ENCODE measurements at regions not wholly inside any gene's neighbourhood (a gene's known extent, or its start where the extent isn't known, plus 50 kb on each side); places are given as distances from the start of the nearest gene placed in this dataset.

DNA sequence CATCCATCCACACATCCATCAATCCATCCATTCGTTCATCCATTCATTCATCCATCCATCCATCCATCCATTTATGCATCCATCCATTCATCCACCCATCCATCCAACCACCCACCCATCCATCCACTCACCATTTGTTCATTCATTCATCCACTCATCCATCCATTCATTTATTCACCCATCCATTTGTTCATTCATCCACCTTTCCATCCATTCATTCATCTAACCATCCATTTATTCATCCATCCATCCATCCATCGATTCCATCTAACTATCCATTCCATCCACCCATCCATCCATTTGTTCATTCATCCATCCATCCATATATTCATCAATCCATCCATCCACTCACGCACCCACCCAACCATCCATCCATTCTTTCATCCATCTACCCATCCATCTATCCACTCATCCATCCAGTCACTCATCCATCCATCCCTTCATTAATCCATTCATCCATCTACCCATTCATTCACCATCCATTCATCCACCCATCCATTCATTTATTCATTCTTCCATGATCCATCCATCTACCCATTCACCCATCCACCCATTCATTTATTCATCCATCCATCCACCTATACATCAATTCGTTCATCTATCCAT is 225.0 kb downstream of the TUBA3C start:
- no peaks in the 10 kb centered on the region for H3K27me3 Mint-ChIP-seq
- H3K4me1 Mint-ChIP-seq, result peaks cover 22% of the 10 kb centered on the region

DNA sequence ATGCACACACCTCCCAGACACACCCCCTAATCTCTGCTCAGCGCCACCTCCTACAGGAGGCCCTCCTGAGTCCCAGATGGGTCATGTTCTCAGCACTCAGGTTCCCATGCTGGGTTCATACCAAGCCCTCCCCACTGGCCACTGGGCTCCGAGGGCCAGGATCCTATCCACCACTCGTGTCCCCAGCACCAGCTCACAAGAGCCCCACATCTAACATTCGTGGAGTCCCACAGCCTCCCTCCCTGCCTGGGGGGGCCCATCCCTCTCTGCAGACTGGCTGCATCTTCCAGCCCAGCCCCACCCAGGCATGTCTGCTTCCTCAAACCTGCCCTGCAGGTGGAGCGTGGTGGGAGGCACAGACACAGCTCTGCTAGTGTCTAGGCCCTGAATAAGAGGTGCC is 227.4 kb downstream of the TUBA3C start:
- no peaks in the 10 kb centered on the region for H3K27me3 Mint-ChIP-seq
- peaks cover 18% of the 10 kb centered on the region for H3K9me3 Mint-ChIP-seq
- H3K4me3 Mint-ChIP-seq, result no peak overlapping the region
- H3K36me3 Mint-ChIP-seq (ENCODE audit: low read depth), result no peaks in the 10 kb centered on the region
- ATAC-seq (replicated peaks), result no peak
- H3K27ac Mint-ChIP-seq, result no peak overlapping the region
- H3K4me1 Mint-ChIP-seq, result peaks cover 22% of the 10 kb centered on the region

More for the DNA sequence above, 225.0 kb downstream of the TUBA3C start:
- Mint-ChIP-seq H3K4me3 (no peak overlapping the region), H3K27ac (no peak overlapping the region), H3K9me3 (peaks cover 18% of the 10 kb centered on the region), H3K36me3 (ENCODE audit: low read depth) (no peaks in the 10 kb centered on the region)
- no peak for ATAC-seq (replicated peaks)

DNA sequence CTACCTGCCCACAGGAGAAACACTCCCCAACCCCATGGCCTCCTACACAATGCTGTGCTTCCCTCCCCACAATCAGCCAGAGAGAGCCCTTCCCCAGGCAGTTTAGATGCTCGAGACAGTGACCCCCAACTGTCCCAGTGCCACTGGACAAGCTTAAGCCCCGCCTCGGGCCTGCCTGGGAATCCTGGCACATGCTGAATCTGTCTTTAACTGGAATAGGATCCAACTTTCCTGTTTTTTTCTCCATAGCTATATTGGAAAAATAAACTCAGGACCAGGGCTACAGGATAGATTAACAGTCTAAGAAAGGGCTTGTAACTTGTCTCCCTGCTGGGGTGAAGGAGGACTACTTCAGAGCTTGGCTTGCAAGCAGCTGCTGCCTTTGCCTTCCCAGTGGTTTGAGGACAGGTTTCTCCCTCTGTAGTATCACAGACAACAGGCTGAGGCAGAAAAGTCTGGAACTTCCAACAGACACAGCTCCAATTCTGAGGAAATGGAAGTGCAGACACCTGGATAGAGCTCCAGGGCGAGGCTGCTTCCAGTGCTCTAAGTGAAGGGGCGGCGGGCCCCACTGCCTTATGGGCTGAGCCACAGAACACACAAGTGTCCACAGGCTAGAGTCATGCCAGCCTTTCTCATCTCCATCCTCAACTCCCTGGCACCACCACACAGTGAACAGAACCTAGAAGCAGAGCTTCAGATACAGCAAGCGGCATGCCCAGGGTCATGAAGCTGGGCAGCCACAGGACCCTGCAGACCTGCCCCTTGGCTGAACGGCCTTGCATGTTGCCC is 228.3 kb downstream of the TUBA3C start:
- Mint-ChIP-seq H3K27me3 (no peaks in the 10 kb centered on the region), H3K36me3 (ENCODE audit: low read depth) (no peaks in the 10 kb centered on the region), H3K9me3 (peaks cover 18% of the 10 kb centered on the region), H3K27ac (no peak overlapping the region), H3K4me3 (no peak overlapping the region), H3K4me1 (peaks cover 22% of the 10 kb centered on the region)
- ATAC-seq (replicated peaks), result no peak

DNA sequence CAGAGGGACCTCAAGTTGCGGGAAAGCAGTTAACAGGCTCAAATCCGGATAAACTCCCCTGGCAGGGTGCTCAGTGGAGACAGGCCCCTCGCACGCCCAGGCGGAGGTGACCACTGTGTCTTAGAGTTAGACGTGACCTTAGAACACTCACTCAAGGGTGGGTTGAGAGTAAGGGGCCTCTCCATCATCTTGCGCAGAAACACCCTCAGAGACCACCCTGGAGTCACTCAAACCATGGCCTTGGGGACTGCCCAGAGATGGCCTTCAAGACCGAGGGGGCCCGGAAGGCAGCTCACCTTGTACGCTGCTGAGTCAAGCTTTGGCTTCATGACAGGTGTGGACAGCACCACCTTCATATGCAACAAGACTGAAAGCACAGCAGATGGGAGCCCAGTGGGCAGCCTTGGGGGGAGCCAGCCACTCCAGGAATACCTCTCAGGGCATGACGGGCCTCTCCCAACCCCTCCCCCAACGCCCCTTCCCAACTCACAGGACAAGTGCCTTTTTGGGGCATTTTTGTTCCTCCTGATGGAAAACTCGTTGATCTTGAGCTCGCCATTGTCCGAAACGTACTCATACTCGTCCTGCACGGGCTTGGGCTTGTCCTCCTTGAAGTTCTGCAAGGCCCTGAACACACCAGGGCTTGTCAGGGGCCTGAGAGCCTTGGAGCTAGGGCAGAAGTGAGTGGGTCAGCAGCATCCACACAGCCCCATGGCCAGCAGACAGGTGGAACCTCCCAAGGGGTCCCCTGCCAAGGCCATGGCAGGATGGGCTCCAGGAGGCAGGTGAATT is 229.2 kb downstream of the TUBA3C start:
- no peaks in the 10 kb centered on the region for H3K27me3 Mint-ChIP-seq
- peaks cover 22% of the 10 kb centered on the region for H3K4me1 Mint-ChIP-seq
- H3K9me3 Mint-ChIP-seq, result peaks cover 18% of the 10 kb centered on the region
- H3K4me3 Mint-ChIP-seq, result no peak overlapping the region
- no peak for ATAC-seq (replicated peaks)
- H3K36me3 Mint-ChIP-seq (ENCODE audit: low read depth), result no peaks in the 10 kb centered on the region
- no peak overlapping the region for H3K27ac Mint-ChIP-seq

DNA sequence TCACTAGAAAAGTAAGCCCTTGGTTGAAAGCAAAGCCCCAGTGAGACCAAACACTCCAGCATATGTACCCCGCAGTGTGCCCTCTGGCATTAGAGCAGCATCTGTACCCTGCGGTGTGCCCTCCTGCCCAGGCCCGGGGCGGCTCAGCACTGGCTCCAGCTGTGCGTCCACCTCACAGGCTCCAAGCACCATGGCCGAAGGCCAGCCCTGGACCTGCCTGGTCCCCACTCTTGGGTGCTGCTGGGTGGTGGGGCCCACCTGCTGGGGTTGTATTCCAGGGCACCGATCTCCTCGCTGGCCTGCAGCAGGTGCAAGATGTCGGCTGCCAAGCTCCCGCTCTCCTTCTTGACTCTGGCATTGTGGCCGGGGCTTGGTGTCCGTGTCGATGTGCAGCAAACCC is 230.2 kb downstream of the TUBA3C start:
- Mint-ChIP-seq H3K27ac (no peak overlapping the region), H3K27me3 (no peaks in the 10 kb centered on the region), H3K9me3 (peaks cover 11% of the 10 kb centered on the region), H3K4me1 (peaks cover 14% of the 10 kb centered on the region), H3K36me3 (ENCODE audit: low read depth) (no peaks in the 10 kb centered on the region), H3K4me3 (no peak overlapping the region)
- no peak for ATAC-seq (replicated peaks)

DNA sequence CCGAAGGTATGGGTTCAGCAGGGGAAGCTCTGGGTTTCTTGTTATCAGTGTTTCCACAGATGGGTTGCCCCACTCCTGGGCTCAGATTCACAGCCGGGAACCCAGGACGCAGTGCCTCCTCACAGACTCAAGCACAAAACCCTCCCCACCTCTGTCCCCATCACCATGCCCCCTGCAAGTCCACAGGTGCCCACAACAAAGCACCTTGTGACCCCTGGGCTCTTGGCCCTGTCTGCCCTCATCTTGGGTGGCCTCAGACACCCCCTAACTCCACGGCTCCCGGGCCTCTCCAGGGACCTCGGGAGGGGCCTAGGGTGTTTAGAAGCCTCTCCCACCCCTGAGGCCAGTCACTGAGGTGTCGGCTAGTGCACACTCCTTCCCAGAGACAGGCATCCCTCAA is 231.7 kb downstream of the TUBA3C start:
- no peak overlapping the region for H3K27ac Mint-ChIP-seq
- no peak overlapping the region for H3K4me3 Mint-ChIP-seq
- ATAC-seq (replicated peaks), result no peak
- H3K36me3 Mint-ChIP-seq (ENCODE audit: low read depth), result no peaks in the 10 kb centered on the region
- no peaks in the 10 kb centered on the region for H3K9me3 Mint-ChIP-seq
- no peaks in the 10 kb centered on the region for H3K27me3 Mint-ChIP-seq
- peaks cover 4% of the 10 kb centered on the region for H3K4me1 Mint-ChIP-seq

DNA sequence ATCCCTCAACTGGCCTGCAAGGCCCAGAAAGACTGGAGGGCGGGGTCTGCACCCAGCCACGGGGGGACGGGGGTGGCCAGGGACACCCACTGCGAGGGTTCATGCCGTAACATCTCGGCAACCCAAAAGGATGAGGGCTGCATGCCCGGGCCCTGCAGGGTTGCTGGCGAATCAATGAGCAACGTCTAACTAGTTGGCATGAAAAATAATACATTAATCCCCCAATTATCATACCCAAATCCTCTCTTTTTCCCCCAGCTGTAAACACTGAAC is 232.2 kb downstream of the TUBA3C start:
- no peaks in the 10 kb centered on the region for H3K4me1 Mint-ChIP-seq
- H3K27me3 Mint-ChIP-seq, result no peaks in the 10 kb centered on the region
- no peaks in the 10 kb centered on the region for H3K36me3 Mint-ChIP-seq (ENCODE audit: low read depth)
- H3K27ac Mint-ChIP-seq, result no peak overlapping the region
- no peak for ATAC-seq (replicated peaks)
- H3K4me3 Mint-ChIP-seq, result no peak overlapping the region
- no peaks in the 10 kb centered on the region for H3K9me3 Mint-ChIP-seq

DNA sequence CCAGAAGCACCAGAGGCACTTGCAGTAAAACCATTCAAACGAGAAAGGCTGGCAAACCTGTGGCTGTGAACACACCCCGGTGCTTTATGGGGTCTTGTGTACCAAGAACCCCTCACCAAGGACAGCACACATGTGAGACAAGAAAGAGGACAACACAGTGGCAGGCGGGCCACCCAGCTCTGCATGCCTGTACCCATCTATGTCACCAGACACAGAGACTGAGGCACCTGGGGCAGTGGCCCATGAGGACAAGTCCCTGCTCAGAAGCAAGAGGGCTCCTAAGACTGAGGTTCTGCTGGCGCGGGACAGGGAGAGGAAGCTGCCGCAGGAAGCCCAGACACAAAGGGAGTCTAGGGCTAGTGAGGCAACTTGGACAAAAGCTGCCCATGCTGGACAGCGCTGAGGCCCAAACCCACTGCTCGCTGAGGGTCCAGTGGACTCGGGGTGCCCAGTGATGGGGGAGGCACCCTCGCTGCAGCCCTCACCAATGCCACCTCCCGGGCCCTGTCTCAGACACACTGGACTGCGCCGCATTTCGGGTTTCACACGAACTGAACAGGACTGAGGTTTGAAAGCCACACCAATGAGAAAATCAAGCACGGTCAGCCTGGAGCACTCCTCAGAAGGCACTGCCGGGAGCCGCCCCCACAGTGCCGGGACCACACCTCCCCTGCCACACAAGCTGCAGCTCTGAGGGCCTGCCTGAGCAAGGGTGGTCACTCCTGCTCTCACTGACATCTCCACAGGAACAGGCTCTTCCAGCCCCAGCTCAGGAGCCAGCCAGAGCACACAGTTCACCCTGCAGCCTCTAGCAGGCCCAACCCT is 232.7 kb downstream of the TUBA3C start:
- Mint-ChIP-seq H3K27ac (no peak overlapping the region), H3K9me3 (no peaks in the 10 kb centered on the region), H3K4me3 (no peak overlapping the region), H3K36me3 (ENCODE audit: low read depth) (no peaks in the 10 kb centered on the region), H3K27me3 (no peaks in the 10 kb centered on the region), H3K4me1 (no peaks in the 10 kb centered on the region)
- ATAC-seq (replicated peaks), result no peak

DNA sequence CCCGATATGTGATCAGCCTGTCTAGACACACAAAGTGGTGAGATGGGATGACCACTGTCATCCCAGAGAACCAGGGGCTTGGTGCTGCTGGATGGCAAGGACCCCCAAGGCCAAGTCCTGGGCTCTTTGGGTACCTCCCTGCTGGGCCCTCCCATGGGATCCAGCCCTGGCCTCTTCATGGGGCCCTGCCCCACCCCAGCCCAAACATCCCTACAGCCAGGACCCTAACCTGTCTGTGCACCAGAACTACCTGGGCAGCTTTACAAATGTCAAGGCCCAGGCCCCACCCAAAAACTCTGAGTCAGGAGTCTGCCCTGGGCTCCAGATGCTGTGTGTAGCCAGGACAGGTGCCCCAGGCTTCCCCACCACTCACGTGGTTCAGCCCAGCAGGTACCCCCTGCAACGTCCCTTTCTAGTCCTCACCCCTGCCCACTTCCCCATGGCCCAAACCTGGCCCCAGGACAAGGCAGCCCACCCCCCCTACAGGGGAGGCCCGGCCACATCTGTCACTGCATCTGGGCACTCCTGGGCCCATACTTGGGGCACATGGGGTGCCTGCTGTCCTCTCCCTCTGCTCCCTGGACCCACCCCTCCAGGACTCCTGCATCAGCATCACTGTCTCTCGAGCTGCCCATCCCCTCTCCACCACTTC is 233.5 kb downstream of the TUBA3C start:
- ATAC-seq (replicated peaks), result no peak
- Mint-ChIP-seq H3K27me3 (no peaks in the 10 kb centered on the region), H3K36me3 (ENCODE audit: low read depth) (no peaks in the 10 kb centered on the region), H3K4me3 (no peak overlapping the region), H3K4me1 (no peaks in the 10 kb centered on the region), H3K27ac (no peak overlapping the region), H3K9me3 (no peaks in the 10 kb centered on the region)

DNA sequence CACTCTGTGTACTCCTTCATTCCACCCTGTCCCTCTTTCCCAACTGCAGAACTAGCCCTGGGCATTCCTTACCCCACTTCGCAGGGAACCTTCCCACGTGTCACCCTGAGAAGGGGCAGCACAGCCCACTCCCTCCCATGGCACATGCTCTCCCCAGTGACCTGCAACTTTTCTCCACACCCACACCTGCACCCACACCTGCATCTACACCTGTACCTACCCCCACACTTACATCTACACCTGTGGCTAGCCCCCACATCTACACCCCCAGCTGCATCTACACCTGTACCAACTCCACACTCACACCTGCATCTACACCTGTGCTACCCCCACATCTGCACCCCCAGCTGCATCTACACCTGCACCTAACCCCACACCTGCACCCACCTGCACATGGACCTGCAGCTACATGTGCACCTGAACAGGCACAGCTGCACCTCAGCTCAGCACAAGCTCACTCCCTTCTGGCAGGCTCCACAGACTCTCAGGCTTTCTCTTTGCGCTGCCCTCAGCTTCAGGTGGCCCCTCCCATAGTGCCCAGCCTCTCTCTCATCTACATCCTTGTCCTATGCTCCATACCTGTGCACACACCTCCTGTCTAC is 234.1 kb downstream of the TUBA3C start:
- Mint-ChIP-seq H3K4me1 (no peaks in the 10 kb centered on the region), H3K4me3 (no peak overlapping the region), H3K36me3 (ENCODE audit: low read depth) (no peaks in the 10 kb centered on the region), H3K27ac (no peak overlapping the region), H3K9me3 (no peaks in the 10 kb centered on the region), H3K27me3 (no peaks in the 10 kb centered on the region)
- no peak for ATAC-seq (replicated peaks)

DNA sequence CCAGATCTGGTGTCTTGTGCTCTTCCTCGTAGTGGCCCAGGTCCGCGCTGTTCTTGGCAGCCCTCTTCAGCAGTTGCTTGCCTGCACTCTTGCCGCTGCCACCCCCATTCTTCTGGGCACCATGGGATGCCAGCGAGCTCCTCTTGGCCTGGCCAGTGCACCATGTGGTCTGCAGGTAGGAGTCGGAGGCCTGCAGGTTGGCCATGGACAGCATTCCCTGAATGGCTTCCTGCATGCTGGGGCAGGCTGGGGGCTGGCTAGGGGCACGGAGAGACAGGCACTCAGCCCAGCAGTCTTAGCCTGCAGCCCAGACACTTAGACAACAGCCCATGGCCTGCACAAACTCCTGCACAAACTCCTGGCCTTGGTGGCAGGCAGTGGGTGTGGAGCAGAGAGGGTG is 234.9 kb downstream of the TUBA3C start:
- no peak overlapping the region for H3K27ac Mint-ChIP-seq
- no peak for ATAC-seq (replicated peaks)
- no peaks in the 10 kb centered on the region for H3K36me3 Mint-ChIP-seq (ENCODE audit: low read depth)
- no peaks in the 10 kb centered on the region for H3K4me1 Mint-ChIP-seq
- no peak overlapping the region for H3K4me3 Mint-ChIP-seq
- no peaks in the 10 kb centered on the region for H3K9me3 Mint-ChIP-seq
- no peaks in the 10 kb centered on the region for H3K27me3 Mint-ChIP-seq

DNA sequence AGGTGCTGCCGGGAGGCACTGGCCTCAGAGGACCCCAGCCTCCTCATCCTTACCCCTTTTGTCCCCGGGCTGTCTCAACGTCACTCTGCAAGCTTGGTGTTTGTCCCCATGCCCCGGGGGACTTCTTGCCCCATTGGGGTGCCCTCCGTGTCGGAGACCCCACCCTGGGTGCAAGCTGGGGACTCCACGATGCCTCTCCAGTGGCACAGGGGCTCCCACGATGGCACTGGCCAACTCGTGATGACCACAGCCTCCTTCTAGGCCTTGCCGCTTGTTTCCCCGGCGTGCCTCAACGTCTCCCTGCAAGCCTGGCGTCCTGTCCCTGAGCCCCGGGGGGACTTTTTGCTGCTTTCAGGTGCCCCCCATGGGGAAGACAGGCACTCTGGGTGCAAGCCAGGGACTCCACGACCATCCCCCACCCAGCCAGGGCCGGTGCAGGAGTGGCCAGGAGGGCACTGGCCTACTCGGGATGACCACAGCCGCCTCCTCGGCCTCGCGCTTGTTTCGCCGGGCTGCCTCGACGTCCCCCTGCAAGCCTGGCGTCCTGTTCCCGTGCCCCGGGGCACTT is 237.0 kb downstream of the TUBA3C start:
- H3K9me3 Mint-ChIP-seq, result no peaks in the 10 kb centered on the region
- no peak for ATAC-seq (replicated peaks)
- H3K27me3 Mint-ChIP-seq, result no peaks in the 10 kb centered on the region
- H3K36me3 Mint-ChIP-seq (ENCODE audit: low read depth), result no peaks in the 10 kb centered on the region
- H3K4me1 Mint-ChIP-seq, result no peaks in the 10 kb centered on the region
- H3K4me3 Mint-ChIP-seq, result no peak overlapping the region
- no peak overlapping the region for H3K27ac Mint-ChIP-seq

DNA sequence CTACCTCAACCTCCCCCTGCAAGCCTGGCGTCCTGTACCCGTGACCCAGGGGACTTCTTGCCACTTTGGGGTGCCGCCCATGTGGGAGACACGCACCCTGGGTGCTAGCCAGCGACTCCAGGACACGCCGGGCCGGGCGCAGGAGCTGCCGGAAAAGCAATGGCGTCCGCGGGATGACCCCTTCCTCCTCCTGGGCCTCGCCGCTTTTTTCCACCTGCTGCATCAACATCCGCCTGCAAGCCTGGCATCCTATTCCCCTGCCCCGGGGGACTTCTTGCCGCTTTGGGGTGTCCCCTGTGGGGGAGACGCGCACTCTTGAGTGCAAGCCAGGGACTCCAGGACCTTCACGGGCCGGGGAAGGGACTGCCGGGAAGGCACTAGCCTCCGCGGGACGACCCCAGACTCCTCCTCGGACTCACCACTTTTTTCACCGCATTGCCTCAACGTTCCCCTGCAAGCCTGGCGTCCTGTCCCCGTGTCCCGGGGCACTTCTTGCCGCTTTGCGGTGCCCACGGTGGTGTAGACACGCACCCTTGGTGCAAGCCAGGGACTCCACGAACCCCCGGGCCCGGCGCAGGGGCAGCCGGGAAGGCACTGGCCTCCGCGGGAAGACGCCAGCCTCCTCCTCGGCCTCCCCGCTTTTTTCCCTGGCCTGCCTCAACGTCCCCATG is 237.8 kb downstream of the TUBA3C start:
- H3K4me1 Mint-ChIP-seq, result no peaks in the 10 kb centered on the region
- H3K27ac Mint-ChIP-seq, result no peak overlapping the region
- H3K36me3 Mint-ChIP-seq (ENCODE audit: low read depth), result no peaks in the 10 kb centered on the region
- no peaks in the 10 kb centered on the region for H3K27me3 Mint-ChIP-seq
- no peak for ATAC-seq (replicated peaks)
- H3K9me3 Mint-ChIP-seq, result no peaks in the 10 kb centered on the region
- H3K4me3 Mint-ChIP-seq, result no peak overlapping the region

All from activated T-helper 17 cell treated with anti-CD3 and anti-CD28 coated beads, Interleukin-2, amount 50 U/mL, for 72 hours (primary cell).